NCI-H2196 (cell line): ENCODE measurements at regions not wholly inside any gene's neighbourhood (a gene's known extent, or its start where the extent isn't known, plus 50 kb on each side); places are given as distances from the start of the nearest gene placed in this dataset.
"Not testable (repeated sequence)": the region's sequence is repeated elsewhere in the genome, so short reads cannot be mapped to it uniquely, and the experiment has no call there.

Experiments
- DNase-seq: peaks from one replicate; lab custom pipeline; 2025; ENCODE audit not compliant: unreplicated experiment; lab: John Stamatoyannopoulos, UW

DNA sequence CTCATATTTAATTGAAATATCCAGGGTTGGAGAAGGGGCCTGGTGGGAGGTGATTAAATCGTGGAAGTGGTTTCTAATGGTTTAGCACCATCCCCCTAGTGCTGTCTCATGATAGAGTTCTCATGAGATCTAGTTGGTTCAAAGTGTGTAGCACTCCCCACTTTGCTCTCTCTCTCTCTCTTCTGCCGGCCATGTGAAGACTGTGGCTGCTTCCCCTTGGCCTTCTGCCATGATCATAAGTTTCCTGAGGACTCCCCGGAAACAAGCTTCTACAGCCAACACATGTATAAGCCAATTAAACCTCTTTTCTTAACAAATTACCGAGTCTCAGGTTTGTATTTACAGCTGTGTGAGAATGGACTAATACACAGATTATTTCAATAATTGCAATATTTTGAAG lies 305.8 kb upstream of the KCND2 start:
- no peak for DNase-seq

DNA sequence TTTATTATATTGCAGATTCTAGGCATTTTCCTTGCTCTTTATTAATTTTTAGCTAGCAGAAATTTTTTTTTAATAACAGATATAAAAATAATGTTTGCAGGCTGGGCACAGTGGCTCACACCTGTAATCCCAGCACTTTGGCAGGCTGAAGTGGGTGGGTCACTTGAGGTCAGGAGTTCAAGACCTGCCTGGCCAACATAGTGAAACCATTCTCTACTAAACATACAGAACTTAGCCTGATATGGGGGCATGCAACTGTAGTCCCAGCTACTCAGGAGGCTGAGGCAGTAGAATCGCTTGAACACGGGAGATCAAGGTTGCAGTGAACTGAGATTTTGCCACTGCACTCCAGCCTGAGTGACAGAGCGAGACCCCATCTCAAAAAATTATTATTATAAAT lies 304.6 kb upstream of the KCND2 start:
- not testable (repeated sequence) for DNase-seq

DNA sequence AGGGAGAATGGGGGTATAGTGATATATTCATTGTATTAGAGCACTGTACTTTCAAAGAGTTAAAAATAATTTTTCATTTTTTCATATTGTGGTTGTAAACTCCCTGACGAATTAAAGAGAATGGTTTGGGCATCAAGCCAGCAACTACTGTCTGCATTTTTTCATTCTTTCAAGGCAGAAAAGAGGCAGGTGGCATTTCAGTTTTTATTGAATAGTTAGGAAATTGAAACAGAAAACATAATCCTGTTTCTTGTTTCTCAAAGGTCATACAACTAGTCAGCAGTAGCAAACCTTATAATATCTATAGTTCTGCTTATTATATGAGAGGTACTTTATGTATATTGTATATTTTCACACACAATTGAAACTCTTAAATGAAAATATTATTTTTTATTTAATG lies 303.9 kb upstream of the KCND2 start:
- no peak for DNase-seq

- DNase-seq, result no peak
Observed at GRCh38 chr7:119969763-119970162, 303.2 kb upstream of the KCND2 start.

DNA sequence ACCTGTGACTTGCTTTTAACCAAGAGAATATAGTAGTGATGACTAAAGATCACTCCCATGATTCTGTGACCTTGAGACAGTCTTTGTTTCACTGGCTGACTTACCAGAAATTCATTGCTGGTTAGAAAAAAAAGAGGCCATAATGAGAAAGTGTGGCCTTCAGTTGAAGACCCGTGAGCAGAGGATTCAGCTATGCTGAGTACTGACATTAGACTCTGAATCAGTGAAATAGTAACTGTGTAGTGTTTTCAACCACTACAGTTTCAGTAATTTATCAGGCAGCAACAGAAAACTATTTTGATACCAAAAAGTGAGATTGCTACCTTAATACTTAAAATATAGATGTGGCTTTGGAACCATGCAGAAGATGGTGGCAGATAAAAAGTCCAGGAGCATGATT lies 298.0 kb upstream of the KCND2 start:
- no peak for DNase-seq

GRCh38 chr7:119982884-119983283 lies 290.1 kb upstream of the KCND2 start:
- no peak for DNase-seq

GRCh38 chr7:119983468-119983867 lies 289.5 kb upstream of the KCND2 start:
- DNase-seq, result no peak

- DNase-seq, result no peak
Observed at GRCh38 chr7:119984247-119984646, 288.7 kb upstream of the KCND2 start.

GRCh38 chr7:119988401-119988800 lies 284.6 kb upstream of the KCND2 start:
- DNase-seq, result no peak

DNA sequence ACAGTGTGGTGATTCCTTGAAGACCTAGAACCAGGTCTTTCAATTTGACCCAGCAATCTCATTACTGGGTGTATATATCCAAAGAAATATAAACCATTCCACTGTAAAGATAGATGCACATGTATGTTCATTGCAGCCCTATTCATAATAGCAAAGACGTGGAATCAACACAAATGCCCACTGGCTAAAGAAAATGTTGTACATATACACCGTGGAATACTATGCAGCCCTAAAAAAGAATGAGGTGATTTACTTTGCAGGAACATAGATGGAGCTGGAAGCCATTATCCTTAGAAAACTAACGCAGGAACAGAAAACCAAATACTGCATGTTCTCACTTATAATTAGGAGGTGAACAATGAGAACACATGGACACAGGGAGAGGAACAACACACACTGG lies 278.0 kb upstream of the KCND2 start:
- DNase-seq, result no peak

DNA sequence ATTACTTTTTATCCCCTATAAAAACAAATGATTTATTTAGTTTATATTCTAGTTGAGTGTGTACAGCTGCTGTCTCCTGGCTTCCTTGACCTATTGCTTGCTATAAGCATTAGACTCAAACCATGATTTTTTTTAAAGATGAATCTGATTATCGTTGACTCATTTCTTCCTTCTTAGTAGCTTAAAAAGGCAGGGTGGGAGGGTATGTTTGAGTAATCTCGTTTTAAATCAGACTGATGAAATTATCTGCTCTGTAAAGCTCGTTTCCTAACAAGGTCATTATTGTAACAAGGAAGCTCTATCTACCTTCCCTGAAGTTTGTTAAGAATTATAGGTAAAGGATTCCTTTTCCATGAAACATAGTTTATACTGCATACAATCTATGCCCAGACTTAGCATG lies 276.3 kb upstream of the KCND2 start:
- DNase-seq, result no peak

DNA sequence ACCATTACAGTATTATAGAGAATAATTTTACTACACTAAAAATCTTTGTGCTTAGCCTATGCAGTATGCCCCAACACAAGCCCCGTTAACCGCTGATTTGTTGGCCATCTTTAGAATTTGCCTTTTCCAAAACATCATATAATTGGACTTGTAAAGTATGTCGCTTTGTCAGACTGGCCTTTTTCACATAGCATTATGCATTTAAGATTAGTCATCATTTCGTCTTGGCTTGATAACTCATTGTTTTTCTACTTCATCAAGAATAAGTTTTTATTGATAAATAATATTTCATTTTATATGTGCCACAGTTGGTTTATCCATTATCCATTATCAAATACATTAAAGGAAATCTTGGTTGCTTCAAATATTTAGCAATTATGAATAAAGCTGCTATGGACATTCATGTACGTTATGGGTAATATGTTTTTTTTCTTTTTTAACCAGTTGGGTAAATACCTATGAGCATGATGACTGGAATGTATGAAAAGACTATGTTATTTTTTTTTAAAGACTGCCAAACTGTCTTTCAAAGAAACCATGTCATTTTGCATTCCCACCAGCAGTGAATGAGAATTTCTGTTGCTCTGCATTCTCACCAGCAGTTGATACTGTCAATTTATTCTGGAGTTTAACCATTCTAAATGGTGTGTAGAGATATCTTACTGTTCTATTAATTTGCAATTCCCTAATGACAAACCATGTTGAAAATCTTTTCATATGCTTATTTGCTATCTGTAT lies 273.1 kb upstream of the KCND2 start:
- DNase-seq, result no peak

DNA sequence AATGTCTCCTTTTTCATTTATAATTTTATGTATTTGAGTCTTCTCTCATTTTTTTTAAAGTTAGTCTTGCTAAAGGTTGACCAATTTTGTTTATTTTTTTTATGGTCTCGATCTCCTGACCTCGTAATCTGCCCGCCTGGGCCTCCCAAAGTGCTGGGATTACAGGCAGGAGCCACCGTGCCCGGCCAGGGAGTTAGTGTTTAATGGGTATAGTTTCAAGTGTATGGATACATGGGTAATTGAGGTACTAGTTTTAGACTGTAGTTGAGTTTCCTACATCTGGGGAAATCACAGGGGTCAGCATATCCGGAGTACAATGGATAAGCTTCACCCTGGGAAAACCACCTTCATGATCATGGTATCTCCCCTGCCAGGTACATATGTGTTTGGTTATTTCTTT lies 267.3 kb upstream of the KCND2 start:
- DNase-seq, result no peak

- not testable (repeated sequence) for DNase-seq
Observed at GRCh38 chr7:120014301-120014700, 258.7 kb upstream of the KCND2 start.

DNA sequence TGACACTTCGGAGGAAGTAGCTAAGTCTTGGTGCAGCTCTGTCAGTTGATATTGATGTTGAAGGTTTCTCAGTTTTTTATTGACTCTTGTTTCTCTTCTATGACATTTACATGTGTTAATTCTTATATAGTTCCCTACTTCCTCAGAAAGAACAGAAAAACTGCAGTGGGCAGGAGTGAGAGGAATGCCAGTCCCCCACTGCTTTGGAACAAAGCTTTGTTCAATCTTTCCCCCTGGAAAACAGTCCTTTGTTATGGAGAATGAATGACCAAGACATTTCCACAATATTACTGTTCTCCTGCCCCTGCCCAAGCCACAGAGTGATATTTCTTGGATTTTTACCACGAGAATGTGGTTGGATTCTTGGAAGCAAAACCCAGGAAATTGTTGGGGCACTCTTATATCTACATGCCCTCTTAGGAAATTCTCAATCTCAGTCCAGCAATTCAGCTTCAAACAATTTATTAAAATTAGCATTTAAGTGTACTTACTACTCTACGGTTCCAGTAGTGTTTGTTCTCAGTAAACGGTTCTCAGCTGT lies 258.0 kb upstream of the KCND2 start:
- DNase-seq, result no peak

- DNase-seq, result no peak
Observed at GRCh38 chr7:120021085-120021484, 251.9 kb upstream of the KCND2 start.

DNA sequence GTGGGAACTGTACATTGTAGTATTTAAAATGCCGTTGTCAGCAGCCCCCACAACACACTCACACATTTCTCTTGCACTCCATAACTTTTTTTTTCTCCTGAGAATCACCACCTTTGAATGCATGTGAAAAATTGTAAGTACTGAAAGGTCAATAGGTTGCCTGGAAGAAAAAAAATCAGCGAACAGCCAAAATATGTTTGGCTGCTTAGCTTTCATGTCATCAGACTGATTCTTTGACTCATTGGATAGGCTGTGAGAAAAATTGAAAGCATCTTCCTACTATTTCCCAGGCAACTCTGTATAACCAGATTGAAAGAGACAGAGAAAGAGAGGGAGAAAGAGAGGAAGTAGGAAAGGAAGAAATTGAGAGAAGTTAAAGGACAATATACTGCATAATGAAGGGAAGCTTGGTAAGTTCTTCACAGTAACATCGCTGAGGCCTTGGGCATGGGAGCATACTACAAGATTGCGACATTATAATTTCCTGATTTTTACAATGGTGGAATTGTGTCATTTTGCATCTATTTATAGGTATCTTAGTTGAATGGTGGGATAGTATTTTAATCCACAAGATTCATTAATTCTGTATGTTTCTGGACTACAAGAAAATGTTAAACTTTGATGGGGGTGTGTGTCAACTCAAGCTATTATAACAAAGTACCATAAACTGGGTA lies 249.3 kb upstream of the KCND2 start:
- no peak for DNase-seq

GRCh38 chr7:120028636-120029035 lies 244.3 kb upstream of the KCND2 start:
- no peak for DNase-seq

GRCh38 chr7:120030876-120031275 lies 242.1 kb upstream of the KCND2 start:
- DNase-seq, result no peak

- no peak for DNase-seq
Observed at GRCh38 chr7:120033114-120033513, 239.9 kb upstream of the KCND2 start.

GRCh38 chr7:120039138-120039537 lies 233.8 kb upstream of the KCND2 start:
- no peak for DNase-seq

DNA sequence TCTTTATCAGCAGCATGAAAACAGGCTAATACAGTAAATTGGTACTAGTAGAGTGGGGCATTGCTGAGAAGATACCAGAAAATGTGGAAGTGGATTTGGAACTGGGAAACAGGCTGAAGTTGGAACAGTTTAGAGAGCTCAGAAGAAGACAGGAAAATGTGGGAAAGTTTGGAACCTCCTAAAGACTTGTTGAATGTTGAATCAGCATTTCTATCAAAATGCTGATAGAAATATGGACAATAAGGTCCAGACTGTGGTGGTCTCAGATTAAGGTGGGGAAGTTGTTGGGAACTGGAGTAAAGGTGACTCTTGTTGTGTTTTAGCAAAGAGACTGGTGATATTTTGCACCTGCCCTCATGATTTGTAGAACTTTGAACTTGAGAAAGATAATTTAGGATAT lies 231.2 kb upstream of the KCND2 start:
- no peak for DNase-seq

DNA sequence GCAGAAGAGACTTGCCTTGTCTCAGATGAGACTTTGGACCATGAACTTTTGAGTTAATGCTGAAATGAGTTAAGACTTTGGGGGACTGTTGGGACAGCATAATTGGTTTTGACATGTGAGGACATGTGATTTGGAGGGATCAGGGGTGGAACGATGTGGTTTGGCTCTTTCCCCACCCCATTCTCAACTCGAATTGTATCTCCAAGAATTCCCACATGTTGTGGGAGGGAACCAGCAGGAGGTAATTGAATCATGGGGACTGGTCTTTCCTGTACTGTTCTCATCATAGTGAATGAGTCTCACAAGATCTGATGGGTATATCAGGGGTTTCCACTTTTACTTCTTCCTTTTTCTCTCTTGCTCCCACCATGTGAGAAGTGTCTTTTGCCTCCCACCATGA lies 229.7 kb upstream of the KCND2 start:
- no peak for DNase-seq
